C4-2B (cell line): ENCODE measurements at regions not wholly inside any gene's neighbourhood (a gene's known extent, or its start where the extent isn't known, plus 50 kb on each side); places are given as distances from the start of the nearest gene placed in this dataset.

Experiments used
- H3K27ac ChIP-seq: fragments of 450-650 bp; 2 replicates; pipeline ENCODE4 v1.5.1; 2017
- CTCF ChIP-seq: fragments of 450-650 bp; conservative IDR thresholded peaks from 2 replicates; pipeline ENCODE4 v1.5.1; 2017; ENCODE audit warnings: mild to moderate bottlenecking
- ZFX ChIP-seq: fragments of 450-650 bp; IDR thresholded peaks from 2 replicates; pipeline ENCODE4 v1.6.1; 2017

- no peak overlapping the region for H3K27ac ChIP-seq
- TF ChIP-seq CTCF (no peak), ZFX (no peak)
Measured at GRCh38 chr4:160350944-160351343, 1248.1 kb downstream of the RAPGEF2 start.

GRCh38 chr4:160352637-160353036 lies 1249.8 kb downstream of the RAPGEF2 start:
- H3K27ac ChIP-seq = no peak overlapping the region
- TF ChIP-seq CTCF (no peak), ZFX (no peak)

GRCh38 chr4:160353548-160353947 lies 1250.7 kb downstream of the RAPGEF2 start:
- H3K27ac ChIP-seq = no peak overlapping the region
- TF ChIP-seq CTCF = no peak
- TF ChIP-seq ZFX = no peak

- peak overlapping the region; percentile 25 for H3K27ac ChIP-seq
- TF ChIP-seq CTCF (no peak), ZFX (no peak)
Measured at GRCh38 chr4:160362478-160362877, 1259.6 kb downstream of the RAPGEF2 start.

GRCh38 chr4:160364217-160364616 lies 1261.3 kb downstream of the RAPGEF2 start:
- no peak for TF ChIP-seq CTCF
- TF ChIP-seq ZFX = no peak
- peak overlapping the region; percentile 97; the same call in 1 of the 2 replicates for H3K27ac ChIP-seq

- H3K27ac ChIP-seq = peak overlapping the region; percentile 97; the same call in 1 of the 2 replicates
Measured at GRCh38 chr4:160364665-160365064, 1261.8 kb downstream of the RAPGEF2 start.

- peak; percentile 17; the same call in 1 of the 2 replicates for TF ChIP-seq CTCF
- peak overlapping the region; percentile 97 for H3K27ac ChIP-seq
Measured at GRCh38 chr4:160365383-160365782, 1262.5 kb downstream of the RAPGEF2 start.

GRCh38 chr4:160370046-160370445 lies 1267.2 kb downstream of the RAPGEF2 start:
- no peak overlapping the region for H3K27ac ChIP-seq
- TF ChIP-seq ZFX (no peak), CTCF (no peak; the same call in 1 of the 2 replicates)
